Choroid plexus epithelial cell (primary cell): ENCODE measurements at regions not wholly inside any gene's neighbourhood (a gene's known extent, or its start where the extent isn't known, plus 50 kb on each side); places are given as distances from the start of the nearest gene placed in this dataset.
A peak's percentile ranks its signal among the peaks of the same experiment; 100 is the strongest.

Source experiments
- DNase-seq: peaks from one replicate; pipeline ENCODE4 v3.0.0-alpha.2; 2010; ENCODE audit warnings: low read depth
- H3K4me3 ChIP-seq: 2 replicates; pipeline ENCODE4 v1.5.1; 2011; ENCODE audit warnings: low read depth, mild to moderate bottlenecking, control low read depth, low read length, moderate library complexity
- CTCF ChIP-seq: conservative IDR thresholded peaks from 2 replicates; pipeline ENCODE4 v1.5.1; 2011; ENCODE audit warnings: low read depth, mild to moderate bottlenecking, control low read depth, inconsistent platforms, low read length, moderate library complexity

DNA sequence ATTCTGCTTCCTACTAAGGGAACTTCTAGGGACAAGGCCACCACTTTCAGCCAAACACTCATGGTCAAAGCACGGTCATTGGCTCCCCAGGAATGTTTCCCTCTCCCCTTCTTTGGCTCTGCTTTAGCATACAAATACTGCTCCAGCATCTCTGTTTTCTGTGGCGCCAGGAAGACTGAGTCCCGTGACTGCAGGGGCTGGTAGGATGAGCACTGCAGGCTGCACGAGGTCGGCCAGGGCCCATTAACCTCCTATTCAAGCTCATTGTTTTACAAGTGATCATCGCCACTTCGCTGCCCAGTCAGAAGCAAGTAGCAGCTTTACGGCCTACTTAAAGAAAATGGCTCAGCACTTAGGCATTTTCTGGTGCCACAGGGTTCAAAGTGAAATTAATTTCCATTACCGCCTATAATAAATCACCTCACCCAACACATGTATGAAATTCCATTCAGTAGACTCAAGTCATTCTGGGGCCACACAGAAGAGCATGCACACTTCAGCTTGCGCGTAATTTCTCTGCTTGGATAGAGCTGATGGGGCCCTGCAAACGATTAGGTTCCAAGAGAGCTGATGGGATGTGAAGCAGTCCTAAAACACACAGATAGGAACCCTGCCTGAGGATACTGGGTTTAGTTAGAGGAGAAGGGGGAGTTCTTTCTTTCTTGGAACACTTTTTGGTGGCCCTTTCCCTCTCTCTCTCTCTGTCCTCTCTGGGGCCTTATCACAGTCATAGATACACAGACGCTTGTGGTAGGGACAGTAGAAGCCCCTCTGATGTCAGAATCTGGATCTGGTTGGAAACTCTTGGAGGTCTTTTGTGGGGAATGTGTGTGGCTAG is 173.7 kb downstream of the KIF18A start:
- DNase-seq: peak; percentile 84
- TF ChIP-seq CTCF: no peak
- H3K4me3 ChIP-seq: no peak overlapping the region

DNA sequence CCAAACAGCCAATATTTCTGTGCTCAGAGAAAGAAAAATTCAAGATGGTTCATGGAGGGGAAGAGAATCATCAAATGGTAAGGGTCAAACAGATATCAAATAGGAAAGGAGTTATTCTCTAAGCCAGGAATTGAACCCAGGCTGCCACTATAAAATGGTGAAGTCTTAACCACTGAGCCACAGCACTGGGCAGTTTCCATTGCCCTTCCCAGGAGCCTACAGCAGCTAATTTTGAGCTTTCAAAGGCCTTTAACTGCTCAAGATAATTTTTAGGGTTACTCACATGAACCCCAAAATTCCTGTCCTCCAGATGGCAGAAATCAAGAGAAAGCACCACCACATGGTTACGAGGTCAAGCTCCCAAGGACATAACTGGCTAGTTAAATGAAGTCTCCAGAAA is 176.2 kb downstream of the KIF18A start:
- no peak for TF ChIP-seq CTCF
- H3K4me3 ChIP-seq: no peak overlapping the region
- no peak for DNase-seq

GRCh38 chr11:27930946-27931345 is 177.0 kb downstream of the KIF18A start:
- DNase-seq: no peak
- TF ChIP-seq CTCF: no peak
- no peak overlapping the region for H3K4me3 ChIP-seq

- no peak for TF ChIP-seq CTCF
- no peak for DNase-seq
- no peak overlapping the region for H3K4me3 ChIP-seq
Measured at GRCh38 chr11:27928809-27929208, 179.1 kb downstream of the KIF18A start.

DNA sequence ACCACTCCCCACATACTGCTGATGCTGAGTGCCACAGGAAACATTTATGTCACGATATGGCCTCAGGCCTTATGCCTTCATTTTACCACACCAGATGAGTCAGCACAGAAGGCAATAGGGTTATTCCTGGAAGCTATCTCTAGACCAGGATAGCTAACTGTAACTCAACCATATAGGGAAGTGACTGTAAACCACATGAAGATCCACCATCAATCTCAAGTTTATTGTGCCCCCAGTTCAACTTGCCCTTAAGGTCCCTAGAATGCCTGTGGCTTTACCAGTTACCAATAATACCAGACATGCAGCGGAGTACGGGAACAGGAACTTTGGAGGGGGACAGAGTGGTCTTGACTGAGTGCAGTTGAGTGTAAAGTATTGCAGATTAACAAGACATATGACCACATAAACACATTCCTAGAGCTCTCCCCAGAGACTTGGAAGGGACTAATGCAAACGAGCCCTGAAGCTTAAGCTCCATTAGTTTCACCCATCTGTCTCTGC is 180.9 kb downstream of the KIF18A start:
- H3K4me3 ChIP-seq: no peak overlapping the region
- TF ChIP-seq CTCF: no peak
- DNase-seq: peak; percentile 72

DNA sequence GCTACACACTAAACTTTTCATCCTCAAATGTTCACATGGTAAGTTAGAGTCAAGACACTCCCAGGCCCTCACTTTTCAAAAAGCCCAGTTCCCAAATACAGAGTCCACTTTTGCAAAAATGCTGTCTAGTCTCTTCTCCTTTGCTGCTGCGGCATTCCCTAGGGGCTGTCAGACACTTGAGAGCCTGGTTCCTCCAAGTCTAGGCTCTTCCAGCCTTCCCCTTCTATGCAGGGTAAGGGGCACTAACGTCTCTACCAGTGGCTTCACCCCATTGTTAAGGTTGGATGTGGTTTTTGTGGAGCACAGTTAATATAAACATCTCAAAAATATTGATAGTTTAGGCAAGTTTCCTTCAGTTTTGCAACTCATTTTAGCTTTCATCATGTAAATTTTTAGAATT is 181.5 kb downstream of the KIF18A start:
- no peak for TF ChIP-seq CTCF
- H3K4me3 ChIP-seq: no peak overlapping the region
- no peak for DNase-seq

- no peak for DNase-seq
- H3K4me3 ChIP-seq: no peak overlapping the region
- TF ChIP-seq CTCF: no peak
Measured at GRCh38 chr11:27921472-27921871, 186.5 kb downstream of the KIF18A start.
